ENCODE measurements at regions not wholly inside any gene's neighbourhood (a gene's known extent, or its start where the extent isn't known, plus 50 kb on each side); places are given as distances from the start of the nearest gene placed in this dataset.

GRCh38 chr5:88938488-88938887 is 55.5 kb upstream of the MEF2C start:
- no peak for DNase-seq

- no peak for DNase-seq
Observed at GRCh38 chr5:88937406-88937805, 54.4 kb upstream of the MEF2C start.

DNA sequence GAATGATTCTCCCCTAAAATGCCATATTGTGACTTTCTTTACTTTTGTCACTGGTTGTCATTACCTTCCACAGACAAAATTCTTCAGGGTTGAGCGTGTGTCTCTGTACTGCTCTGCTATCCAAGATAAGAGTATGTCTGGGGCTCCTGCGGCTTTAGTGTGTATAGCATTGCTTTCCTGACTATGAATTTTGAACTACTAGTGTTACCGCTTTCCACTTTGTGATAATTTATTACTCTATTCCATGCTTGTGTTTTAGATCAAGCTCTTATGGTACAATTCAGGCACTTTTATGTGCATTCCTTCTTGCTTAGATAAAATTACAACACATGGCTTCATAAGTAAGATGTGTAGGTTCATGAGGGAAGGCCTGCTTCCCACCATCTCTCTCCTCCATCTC is 51.5 kb upstream of the MEF2C start:
- no peak for DNase-seq
